HG03064 (cell line): ENCODE measurements at regions not wholly inside any gene's neighbourhood (a gene's known extent, or its start where the extent isn't known, plus 50 kb on each side); places are given as distances from the start of the nearest gene placed in this dataset.

ENCODE experiments used
- ATAC-seq: cut with Tn5 transposase; IDR thresholded peaks from one replicate; pipeline ENCODE4 v1.9.1; 2021; ENCODE audit warnings: low read depth; ENCODE audit not compliant: unreplicated experiment

GRCh38 chr22:49070501-49070900, 757.2 kb downstream of the BRD1 start:
- no peak for ATAC-seq

GRCh38 chr22:49068861-49069500, 758.7 kb downstream of the BRD1 start:
- ATAC-seq: no peak

GRCh38 chr22:49067504-49067903, 760.2 kb downstream of the BRD1 start:
- no peak for ATAC-seq

GRCh38 chr22:49066619-49067018, 761.1 kb downstream of the BRD1 start:
- ATAC-seq: no peak

GRCh38 chr22:49064836-49065235, 762.8 kb downstream of the BRD1 start:
- no peak for ATAC-seq

GRCh38 chr22:49063545-49063890, 764.2 kb downstream of the BRD1 start:
- no peak for ATAC-seq

- no peak for ATAC-seq
Observed at GRCh38 chr22:49062802-49063544, 764.7 kb downstream of the BRD1 start.

GRCh38 chr22:49062155-49062801, 765.4 kb downstream of the BRD1 start:
- no peak for ATAC-seq

GRCh38 chr22:49057910-49058309, 769.8 kb downstream of the BRD1 start:
- ATAC-seq: no peak

GRCh38 chr22:49056301-49056700, 771.4 kb downstream of the BRD1 start:
- ATAC-seq: no peak

GRCh38 chr22:49055406-49055805, 772.3 kb downstream of the BRD1 start:
- ATAC-seq: no peak

- no peak for ATAC-seq
Observed at GRCh38 chr22:49053578-49053977, 774.1 kb downstream of the BRD1 start.

- ATAC-seq: no peak
Observed at GRCh38 chr22:49052560-49052959, 775.1 kb downstream of the BRD1 start.

- ATAC-seq: no peak
Observed at GRCh38 chr22:49052023-49052538, 775.6 kb downstream of the BRD1 start.

- ATAC-seq: no peak
Observed at GRCh38 chr22:49051491-49052022, 776.1 kb downstream of the BRD1 start.

- ATAC-seq: no peak
Observed at GRCh38 chr22:49049691-49050090, 778.0 kb downstream of the BRD1 start.

GRCh38 chr22:49048591-49048990, 779.1 kb downstream of the BRD1 start:
- no peak for ATAC-seq

- ATAC-seq: no peak
Observed at GRCh38 chr22:49047447-49047846, 780.2 kb downstream of the BRD1 start.

- no peak for ATAC-seq
Observed at GRCh38 chr22:49046546-49047361, 780.9 kb downstream of the BRD1 start.

GRCh38 chr22:49046000-49046545, 781.6 kb downstream of the BRD1 start:
- no peak for ATAC-seq
